ENCODE measurements at regions not wholly inside any gene's neighbourhood (a gene's known extent, or its start where the extent isn't known, plus 50 kb on each side); places are given as distances from the start of the nearest gene placed in this dataset.

DNA sequence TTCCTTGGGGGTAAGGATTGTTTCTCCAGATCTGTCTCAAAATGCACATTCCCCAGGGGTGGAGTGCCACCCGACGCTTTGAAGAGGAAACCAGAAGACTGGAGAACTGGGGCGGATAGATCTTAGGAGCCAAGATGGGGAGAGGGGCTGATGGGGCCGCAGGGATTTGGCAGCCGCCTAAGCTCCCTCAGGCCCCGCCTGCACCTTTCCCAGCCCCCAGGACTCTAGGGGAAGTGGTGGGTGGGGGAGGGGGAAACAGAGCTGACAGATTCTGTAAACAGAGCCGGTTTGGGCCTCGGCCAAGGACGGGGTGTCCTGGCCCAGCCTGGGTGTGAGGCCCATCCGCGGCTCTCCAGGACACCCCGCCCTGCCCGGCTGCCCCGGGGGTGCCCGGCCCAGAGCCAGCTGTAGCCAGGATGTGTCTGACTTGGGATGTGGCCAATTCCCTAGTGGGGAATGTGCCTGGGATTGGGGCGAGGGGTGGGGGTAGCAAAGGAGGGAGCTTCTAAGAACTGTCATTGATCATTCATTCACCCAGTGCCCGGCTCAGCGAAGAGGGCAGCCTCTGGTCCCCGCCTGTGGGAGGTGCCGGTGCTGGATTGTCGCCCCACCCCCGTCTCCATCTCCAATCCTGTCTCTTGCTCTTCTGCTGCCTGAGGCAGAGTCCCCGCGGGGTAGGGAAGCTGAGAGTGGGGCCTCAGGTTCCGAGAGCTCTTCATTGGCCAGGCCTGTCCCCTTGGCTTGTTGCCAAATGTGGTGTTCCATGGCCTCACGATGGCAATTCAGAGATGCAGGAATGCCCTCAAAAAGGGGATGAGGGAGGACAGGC lies 54.8 kb upstream of the CDKN2AIPNL start (continued):
- TF ChIP-seq, protein P1, sequence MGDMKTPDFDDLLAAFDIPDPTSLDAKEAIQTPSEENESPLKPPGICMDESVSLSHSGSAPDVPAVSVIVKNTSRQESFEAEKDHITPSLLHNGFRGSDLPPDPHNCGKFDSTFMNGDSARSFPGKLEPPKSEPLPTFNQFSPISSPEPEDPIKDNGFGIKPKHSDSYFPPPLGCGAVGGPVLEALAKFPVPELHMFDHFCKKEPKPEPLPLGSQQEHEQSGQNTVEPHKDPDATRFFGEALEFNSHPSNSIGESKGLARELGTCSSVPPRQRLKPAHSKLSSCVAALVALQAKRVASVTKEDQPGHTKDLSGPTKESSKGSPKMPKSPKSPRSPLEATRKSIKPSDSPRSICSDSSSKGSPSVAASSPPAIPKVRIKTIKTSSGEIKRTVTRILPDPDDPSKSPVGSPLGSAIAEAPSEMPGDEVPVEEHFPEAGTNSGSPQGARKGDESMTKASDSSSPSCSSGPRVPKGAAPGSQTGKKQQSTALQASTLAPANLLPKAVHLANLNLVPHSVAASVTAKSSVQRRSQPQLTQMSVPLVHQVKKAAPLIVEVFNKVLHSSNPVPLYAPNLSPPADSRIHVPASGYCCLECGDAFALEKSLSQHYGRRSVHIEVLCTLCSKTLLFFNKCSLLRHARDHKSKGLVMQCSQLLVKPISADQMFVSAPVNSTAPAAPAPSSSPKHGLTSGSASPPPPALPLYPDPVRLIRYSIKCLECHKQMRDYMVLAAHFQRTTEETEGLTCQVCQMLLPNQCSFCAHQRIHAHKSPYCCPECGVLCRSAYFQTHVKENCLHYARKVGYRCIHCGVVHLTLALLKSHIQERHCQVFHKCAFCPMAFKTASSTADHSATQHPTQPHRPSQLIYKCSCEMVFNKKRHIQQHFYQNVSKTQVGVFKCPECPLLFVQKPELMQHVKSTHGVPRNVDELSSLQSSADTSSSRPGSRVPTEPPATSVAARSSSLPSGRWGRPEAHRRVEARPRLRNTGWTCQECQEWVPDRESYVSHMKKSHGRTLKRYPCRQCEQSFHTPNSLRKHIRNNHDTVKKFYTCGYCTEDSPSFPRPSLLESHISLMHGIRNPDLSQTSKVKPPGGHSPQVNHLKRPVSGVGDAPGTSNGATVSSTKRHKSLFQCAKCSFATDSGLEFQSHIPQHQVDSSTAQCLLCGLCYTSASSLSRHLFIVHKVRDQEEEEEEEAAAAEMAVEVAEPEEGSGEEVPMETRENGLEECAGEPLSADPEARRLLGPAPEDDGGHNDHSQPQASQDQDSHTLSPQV (IDR thresholded peaks at IDR 0.05), result 0 out of 2 replicates have a peak, but pooled peaks have one; percentile 37
- TF ChIP-seq KDM2B (CRISPR knock-in tag; IDR thresholded peaks at IDR 0.05) (no peak), MAZ (CRISPR knock-in tag; conservative IDR thresholded peaks at IDR 0.05 in 1 of 2, IDR thresholded peaks at IDR 0.05 in 1 of 2) (peak in 1 of 2 experiments; percentile 58; a peak in 3 of 4 replicates), TAF7 (tag; IDR thresholded peaks at IDR 0.05) (no peak), ZNF124 (CRISPR knock-in tag; IDR thresholded peaks at IDR 0.05) (no peak), PTTG1 (tag; IDR thresholded peaks at IDR 0.05; ENCODE audit: low read depth) (no peak), RBM14 (IDR thresholded peaks at IDR 0.05; ENCODE audit: borderline replicate concordance, insufficient read depth, low read depth, low read length) (no peak), RAD51 (IDR thresholded peaks at IDR 0.05; ENCODE audit: borderline replicate concordance, low read depth) (0 out of 2 replicates have a peak, but pooled peaks have one; percentile 6), BMI1 (IDR thresholded peaks at IDR 0.05; ENCODE audit: low read length) (no peak), ZNF76 (CRISPR knock-in tag; IDR thresholded peaks at IDR 0.05; ENCODE audit: borderline replicate concordance) (no peak), SNIP1 (IDR thresholded peaks at IDR 0.05; ENCODE audit: low read depth) (no peak), NCOR1 (IDR thresholded peaks at IDR 0.05) (peak; percentile 61), BRD4 (IDR thresholded peaks at IDR 0.05) (peak; percentile 90), CEBPB (tag; IDR thresholded peaks at IDR 0.05) (no peak)
- TF ChIP-seq, protein P2, sequence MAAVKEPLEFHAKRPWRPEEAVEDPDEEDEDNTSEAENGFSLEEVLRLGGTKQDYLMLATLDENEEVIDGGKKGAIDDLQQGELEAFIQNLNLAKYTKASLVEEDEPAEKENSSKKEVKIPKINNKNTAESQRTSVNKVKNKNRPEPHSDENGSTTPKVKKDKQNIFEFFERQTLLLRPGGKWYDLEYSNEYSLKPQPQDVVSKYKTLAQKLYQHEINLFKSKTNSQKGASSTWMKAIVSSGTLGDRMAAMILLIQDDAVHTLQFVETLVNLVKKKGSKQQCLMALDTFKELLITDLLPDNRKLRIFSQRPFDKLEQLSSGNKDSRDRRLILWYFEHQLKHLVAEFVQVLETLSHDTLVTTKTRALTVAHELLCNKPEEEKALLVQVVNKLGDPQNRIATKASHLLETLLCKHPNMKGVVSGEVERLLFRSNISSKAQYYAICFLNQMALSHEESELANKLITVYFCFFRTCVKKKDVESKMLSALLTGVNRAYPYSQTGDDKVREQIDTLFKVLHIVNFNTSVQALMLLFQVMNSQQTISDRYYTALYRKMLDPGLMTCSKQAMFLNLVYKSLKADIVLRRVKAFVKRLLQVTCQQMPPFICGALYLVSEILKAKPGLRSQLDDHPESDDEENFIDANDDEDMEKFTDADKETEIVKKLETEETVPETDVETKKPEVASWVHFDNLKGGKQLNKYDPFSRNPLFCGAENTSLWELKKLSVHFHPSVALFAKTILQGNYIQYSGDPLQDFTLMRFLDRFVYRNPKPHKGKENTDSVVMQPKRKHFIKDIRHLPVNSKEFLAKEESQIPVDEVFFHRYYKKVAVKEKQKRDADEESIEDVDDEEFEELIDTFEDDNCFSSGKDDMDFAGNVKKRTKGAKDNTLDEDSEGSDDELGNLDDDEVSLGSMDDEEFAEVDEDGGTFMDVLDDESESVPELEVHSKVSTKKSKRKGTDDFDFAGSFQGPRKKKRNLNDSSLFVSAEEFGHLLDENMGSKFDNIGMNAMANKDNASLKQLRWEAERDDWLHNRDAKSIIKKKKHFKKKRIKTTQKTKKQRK (IDR thresholded peaks at IDR 0.05; ENCODE audit: borderline replicate concordance, low read depth, low read length), result no peak
- TF ChIP-seq, protein P3, sequence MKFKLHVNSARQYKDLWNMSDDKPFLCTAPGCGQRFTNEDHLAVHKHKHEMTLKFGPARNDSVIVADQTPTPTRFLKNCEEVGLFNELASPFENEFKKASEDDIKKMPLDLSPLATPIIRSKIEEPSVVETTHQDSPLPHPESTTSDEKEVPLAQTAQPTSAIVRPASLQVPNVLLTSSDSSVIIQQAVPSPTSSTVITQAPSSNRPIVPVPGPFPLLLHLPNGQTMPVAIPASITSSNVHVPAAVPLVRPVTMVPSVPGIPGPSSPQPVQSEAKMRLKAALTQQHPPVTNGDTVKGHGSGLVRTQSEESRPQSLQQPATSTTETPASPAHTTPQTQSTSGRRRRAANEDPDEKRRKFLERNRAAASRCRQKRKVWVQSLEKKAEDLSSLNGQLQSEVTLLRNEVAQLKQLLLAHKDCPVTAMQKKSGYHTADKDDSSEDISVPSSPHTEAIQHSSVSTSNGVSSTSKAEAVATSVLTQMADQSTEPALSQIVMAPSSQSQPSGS (CRISPR knock-in tag; IDR thresholded peaks at IDR 0.05), result no peak
- TF ChIP-seq, protein P4, sequence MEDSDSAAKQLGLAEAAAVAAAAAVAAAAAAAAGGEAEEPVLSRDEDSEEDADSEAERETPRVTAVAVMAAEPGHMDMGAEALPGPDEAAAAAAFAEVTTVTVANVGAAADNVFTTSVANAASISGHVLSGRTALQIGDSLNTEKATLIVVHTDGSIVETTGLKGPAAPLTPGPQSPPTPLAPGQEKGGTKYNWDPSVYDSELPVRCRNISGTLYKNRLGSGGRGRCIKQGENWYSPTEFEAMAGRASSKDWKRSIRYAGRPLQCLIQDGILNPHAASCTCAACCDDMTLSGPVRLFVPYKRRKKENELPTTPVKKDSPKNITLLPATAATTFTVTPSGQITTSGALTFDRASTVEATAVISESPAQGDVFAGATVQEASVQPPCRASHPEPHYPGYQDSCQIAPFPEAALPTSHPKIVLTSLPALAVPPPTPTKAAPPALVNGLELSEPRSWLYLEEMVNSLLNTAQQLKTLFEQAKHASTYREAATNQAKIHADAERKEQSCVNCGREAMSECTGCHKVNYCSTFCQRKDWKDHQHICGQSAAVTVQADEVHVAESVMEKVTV (CRISPR knock-in tag; IDR thresholded peaks at IDR 0.05), result no peak

All from K562 (cell line).